ENCODE measurements at regions not wholly inside any gene's neighbourhood (a gene's known extent, or its start where the extent isn't known, plus 50 kb on each side); places are given as distances from the start of the nearest gene placed in this dataset.

DNA sequence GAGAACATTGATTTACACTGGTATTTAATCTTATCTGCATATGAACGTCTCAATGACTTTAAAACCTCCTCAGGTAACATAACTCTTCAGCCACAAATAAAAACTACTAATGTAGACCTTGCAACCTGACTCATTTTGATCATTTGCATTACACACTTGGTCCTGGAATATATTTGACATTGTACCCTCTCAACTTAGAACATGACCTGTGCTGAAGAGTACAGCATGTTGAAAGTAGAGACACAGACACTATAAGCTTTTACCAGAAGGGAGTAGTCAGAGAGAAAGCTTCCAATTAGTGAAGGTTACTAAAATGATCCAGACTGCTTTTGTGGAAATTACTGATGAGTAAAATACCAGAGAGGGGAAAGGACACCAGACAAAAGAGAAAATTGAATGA is 390.6 kb upstream of the ANO3 start:
- TF ChIP-seq ZNF274 (IDR thresholded peaks at IDR 0.05; ENCODE audit: low read depth, low read length) (no peak), SUZ12 (IDR thresholded peaks at IDR 0.05; ENCODE audit: extremely low read depth, insufficient read depth, insufficient read length) (no peak), YY1 (IDR thresholded peaks at IDR 0.05; ENCODE audit: insufficient read depth, insufficient read length) (no peak)

Measured in NT2/D1 (cell line).